Activated B cell treated with CpG ODN at 0.5 μM for 24 hours (primary cell): ENCODE measurements at regions not wholly inside any gene's neighbourhood (a gene's known extent, or its start where the extent isn't known, plus 50 kb on each side); places are given as distances from the start of the nearest gene placed in this dataset.

ENCODE experiments used
- ATAC-seq: fragments of 200-7000 bp; cut with Tn5 transposase; one replicate; pipeline ENCODE4 v1.10.0; 2021; ENCODE audit warnings: low read depth, mild to moderate bottlenecking, moderate library complexity
- CTCF ChIA-PET: fragments of 350-600 bp; sonication (Branson Sonifier 250); formaldehyde crosslinking; loops from one replicate; lab custom pipeline; 2021; ENCODE audit warnings: antibody characterized with exemption; lab: Charles Lee
- POLR2A ChIA-PET: fragments of 350-600 bp; sonication (Branson Sonifier 250); formaldehyde crosslinking; loops from one replicate; lab custom pipeline; 2021; ENCODE audit warnings: antibody characterized with exemption; lab: Charles Lee
- DNase-seq: peaks from one replicate; pipeline ENCODE4 v3.0.0; 2022
- H3K27ac Mint-ChIP-seq: one replicate; pipeline ENCODE4 v1.8.0; 2020; ENCODE audit warnings: mixed read lengths
- H3K27me3 Mint-ChIP-seq: one replicate; pipeline ENCODE4 v1.8.0; 2021; ENCODE audit warnings: mixed read lengths
- H3K36me3 Mint-ChIP-seq: one replicate; pipeline ENCODE4 v1.8.0; 2021; ENCODE audit warnings: low read depth, mixed read lengths
- H3K4me1 Mint-ChIP-seq: one replicate; pipeline ENCODE4 v1.8.0; 2021; ENCODE audit warnings: mixed read lengths
- H3K4me3 Mint-ChIP-seq: one replicate; pipeline ENCODE4 v1.8.0; 2020; ENCODE audit warnings: mild to moderate bottlenecking, mixed read lengths
- H3K9me3 Mint-ChIP-seq: one replicate; pipeline ENCODE4 v1.8.0; 2020; ENCODE audit warnings: mixed read lengths
- intact Hi-C: fragments of 100-400 bp; cut with micrococcal nuclease; formaldehyde crosslinking; loops from one replicate; pipeline ENCODE4 v1.15.1; 2024
- TF ChIP-seq, protein P1 (sequence below): fragments of 200-600 bp; IDR thresholded peaks from one replicate; pipeline ENCODE4 v1.8.0; 2022; ENCODE audit warnings: antibody characterized with exemption, mild to moderate bottlenecking

DNA sequence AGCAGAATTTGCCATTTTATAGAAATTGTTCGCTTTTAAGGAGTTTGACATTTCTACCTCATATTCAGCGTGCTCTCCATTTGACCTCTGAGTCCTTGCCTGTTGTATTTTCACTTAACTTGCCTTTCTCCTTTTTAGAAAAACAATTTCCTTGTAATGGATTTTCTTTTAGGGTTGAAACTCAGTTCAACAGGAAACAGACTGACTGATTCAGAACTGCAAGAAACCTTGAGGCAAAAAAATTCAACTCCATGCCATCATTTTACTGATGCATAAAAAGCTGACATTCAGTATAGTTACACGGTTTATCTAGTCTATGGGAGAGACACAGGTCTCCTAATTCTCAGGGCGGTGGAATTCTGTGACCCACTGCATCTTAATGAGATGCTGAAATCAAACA is 59.8 kb downstream of the MRPS30 start:
- Mint-ChIP-seq H3K27ac (no peak overlapping the region), H3K9me3 (no peaks in the 10 kb centered on the region), H3K27me3 (peaks cover 5% of the 10 kb centered on the region), H3K4me1 (no peaks in the 10 kb centered on the region), H3K36me3 (no peaks in the 10 kb centered on the region), H3K4me3 (no peak overlapping the region)
- CTCF ChIA-PET = interaction anchor here (0.6 kb wide), 1 partner anchor 56 kb away, joined by 3 read pairs; no protein-coding TSS in a partner anchor
- DNase-seq (no peak), ATAC-seq (no peak)
- intact Hi-C loops = no loop called here
- POLR2A ChIA-PET = no interaction called here
- TF ChIP-seq, protein P1, sequence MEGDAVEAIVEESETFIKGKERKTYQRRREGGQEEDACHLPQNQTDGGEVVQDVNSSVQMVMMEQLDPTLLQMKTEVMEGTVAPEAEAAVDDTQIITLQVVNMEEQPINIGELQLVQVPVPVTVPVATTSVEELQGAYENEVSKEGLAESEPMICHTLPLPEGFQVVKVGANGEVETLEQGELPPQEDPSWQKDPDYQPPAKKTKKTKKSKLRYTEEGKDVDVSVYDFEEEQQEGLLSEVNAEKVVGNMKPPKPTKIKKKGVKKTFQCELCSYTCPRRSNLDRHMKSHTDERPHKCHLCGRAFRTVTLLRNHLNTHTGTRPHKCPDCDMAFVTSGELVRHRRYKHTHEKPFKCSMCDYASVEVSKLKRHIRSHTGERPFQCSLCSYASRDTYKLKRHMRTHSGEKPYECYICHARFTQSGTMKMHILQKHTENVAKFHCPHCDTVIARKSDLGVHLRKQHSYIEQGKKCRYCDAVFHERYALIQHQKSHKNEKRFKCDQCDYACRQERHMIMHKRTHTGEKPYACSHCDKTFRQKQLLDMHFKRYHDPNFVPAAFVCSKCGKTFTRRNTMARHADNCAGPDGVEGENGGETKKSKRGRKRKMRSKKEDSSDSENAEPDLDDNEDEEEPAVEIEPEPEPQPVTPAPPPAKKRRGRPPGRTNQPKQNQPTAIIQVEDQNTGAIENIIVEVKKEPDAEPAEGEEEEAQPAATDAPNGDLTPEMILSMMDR = no peak

DNA sequence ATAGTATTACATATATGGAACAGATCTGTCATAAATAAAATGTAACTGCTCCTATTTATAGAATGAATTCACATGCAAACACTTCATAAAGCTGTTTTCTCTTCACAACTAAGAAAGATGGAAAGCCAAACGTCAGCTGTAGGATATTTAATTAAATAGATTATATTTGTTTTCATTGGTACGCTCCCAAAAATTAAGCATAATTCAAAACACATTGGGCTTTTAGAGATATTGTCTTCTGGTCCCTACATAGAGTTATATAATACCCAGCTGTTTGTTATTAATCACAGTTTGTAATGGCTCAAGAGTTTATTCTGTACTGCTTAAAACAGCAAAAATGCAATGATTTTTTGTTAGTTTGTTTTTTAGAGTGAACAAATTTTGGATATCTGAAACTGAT is 61.2 kb downstream of the MRPS30 start:
- no peaks in the 10 kb centered on the region for H3K36me3 Mint-ChIP-seq
- no peak for DNase-seq
- no peak overlapping the region for H3K4me3 Mint-ChIP-seq
- TF ChIP-seq, protein P1 = no peak
- POLR2A ChIA-PET = no interaction called here
- intact Hi-C loops = no loop called here
- H3K4me1 Mint-ChIP-seq = no peaks in the 10 kb centered on the region
- no peak for ATAC-seq
- no peak overlapping the region for H3K27ac Mint-ChIP-seq
- H3K9me3 Mint-ChIP-seq = no peaks in the 10 kb centered on the region
- peaks cover 5% of the 10 kb centered on the region for H3K27me3 Mint-ChIP-seq
- CTCF ChIA-PET = no interaction called here

DNA sequence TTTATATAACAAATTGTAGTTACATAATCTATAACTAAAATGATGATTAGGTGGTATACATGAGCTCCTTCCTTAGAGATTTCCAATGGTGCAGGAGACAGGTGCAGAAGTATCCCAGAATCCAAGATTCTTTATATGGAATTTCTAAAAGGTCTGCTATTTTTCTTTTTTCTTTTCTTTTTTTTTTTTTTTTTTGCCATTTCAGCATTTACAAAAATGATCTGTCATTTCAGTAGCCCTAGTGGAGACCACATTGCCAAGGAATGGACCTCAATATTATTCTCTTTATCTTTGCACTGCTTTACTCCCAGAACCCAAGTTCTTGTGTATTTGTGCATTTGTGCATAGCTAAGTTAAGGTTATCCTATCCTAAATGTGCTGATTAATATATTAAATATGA is 61.7 kb downstream of the MRPS30 start:
- ChIA-PET POLR2A (no interaction called here), CTCF (no interaction called here)
- Mint-ChIP-seq H3K36me3 (no peaks in the 10 kb centered on the region), H3K4me3 (no peak overlapping the region), H3K27me3 (peaks cover 1% of the 10 kb centered on the region), H3K9me3 (no peaks in the 10 kb centered on the region), H3K4me1 (peaks cover under 1% of the 10 kb centered on the region), H3K27ac (no peak overlapping the region)
- no peak for ATAC-seq
- intact Hi-C loops = no loop called here
- TF ChIP-seq, protein P1 = no peak
- DNase-seq = no peak

DNA sequence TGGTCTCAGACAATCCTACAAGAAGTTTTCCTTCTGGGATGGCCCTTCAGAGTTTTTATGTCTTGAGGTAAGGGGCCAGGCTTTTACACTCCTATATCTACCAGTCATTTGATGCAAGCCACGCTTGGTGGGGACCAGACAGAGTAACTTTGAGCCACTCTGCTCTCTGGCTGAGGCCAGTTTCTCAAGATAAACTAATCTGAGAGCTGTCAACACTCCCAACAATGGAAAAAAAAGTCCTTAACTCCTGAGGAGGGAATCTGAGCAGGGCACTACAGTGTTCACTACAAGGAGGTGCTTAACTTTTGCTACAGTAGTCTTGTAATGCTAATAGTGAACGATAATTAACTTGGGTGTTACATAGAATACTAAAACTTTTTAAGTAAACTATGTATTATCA is 62.7 kb downstream of the MRPS30 start:
- TF ChIP-seq, protein P1 = no peak
- H3K36me3 Mint-ChIP-seq = no peaks in the 10 kb centered on the region
- H3K4me3 Mint-ChIP-seq = no peak overlapping the region
- no peak overlapping the region for H3K27ac Mint-ChIP-seq
- H3K9me3 Mint-ChIP-seq = no peaks in the 10 kb centered on the region
- H3K27me3 Mint-ChIP-seq = no peaks in the 10 kb centered on the region
- CTCF ChIA-PET = no interaction called here
- DNase-seq = no peak
- intact Hi-C loops = no loop called here
- H3K4me1 Mint-ChIP-seq = peaks cover 10% of the 10 kb centered on the region
- POLR2A ChIA-PET = no interaction called here
- ATAC-seq = no peak

DNA sequence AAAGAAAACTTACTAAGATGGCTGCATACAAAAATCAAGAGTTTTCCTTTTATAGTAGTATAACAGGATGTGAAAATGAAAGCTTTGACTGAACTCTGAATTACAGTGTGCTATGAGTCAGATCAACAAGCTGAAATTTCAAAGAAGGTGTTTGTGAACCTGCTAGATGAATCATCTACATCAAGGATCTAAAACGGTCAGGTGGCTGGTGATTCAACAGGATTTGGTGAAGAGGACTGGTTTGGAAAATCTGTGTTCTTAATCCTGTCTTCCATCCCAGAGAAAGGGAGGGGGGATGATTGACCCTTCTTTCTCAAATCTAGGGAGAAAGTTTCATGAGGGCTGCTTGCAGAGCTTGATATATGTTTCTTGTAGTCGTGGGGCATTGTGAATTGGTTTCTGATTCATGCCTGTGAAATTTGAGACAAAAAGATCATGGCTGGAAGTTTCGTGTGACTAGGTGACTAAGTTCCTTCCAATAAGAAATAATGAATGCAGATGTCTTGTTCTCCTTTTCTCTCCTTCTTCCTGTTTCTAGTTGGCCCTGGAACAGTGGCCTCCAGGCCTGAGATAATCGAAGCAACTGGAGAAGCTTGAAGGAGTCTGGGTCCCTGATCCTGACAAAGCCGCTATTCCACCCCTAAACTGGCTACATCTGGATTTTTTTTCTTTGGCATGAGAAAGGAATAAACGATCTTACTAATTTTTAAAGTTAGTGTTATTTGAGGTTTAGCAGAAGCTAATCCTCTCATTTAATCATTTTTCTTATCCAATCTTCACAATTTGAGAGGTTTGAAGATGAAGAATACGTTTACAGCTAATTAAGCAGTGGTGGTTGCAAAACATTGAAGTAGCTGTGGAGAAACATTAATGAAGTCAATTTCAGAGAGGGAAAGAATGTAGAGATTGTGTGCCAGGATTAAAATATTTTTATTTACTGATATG is 67.2 kb downstream of the MRPS30 start:
- Mint-ChIP-seq H3K27me3 (no peaks in the 10 kb centered on the region), H3K9me3 (no peaks in the 10 kb centered on the region), H3K27ac (peak overlapping the region; percentile 90), H3K36me3 (no peaks in the 10 kb centered on the region), H3K4me3 (peak overlapping the region; percentile 65), H3K4me1 (peaks cover 10% of the 10 kb centered on the region)
- TF ChIP-seq, protein P1 = no peak
- intact Hi-C loops = loop anchor here (1.0 kb wide), 2 partner anchors 9 to 68 kb away; partner anchors contain the start of gene MRPS30
- ChIA-PET CTCF (no interaction called here), POLR2A (interaction anchor here (1.4 kb wide), 1 partner anchor 66 kb away, joined by 3 read pairs; no protein-coding TSS in a partner anchor)
- DNase-seq (no peak), ATAC-seq (peak; percentile 87)
